OCI-LY3 (cell line): ENCODE measurements at regions not wholly inside any gene's neighbourhood (a gene's known extent, or its start where the extent isn't known, plus 50 kb on each side); places are given as distances from the start of the nearest gene placed in this dataset.

Experiments used
- EZH2phosphoT487 ChIP-seq: fragments of 200-600 bp; shearing (Covaris generic); IDR thresholded peaks from 2 replicates; pipeline ENCODE4 v1.6.1; 2018; ENCODE audit warnings: antibody characterized with exemption, mixed run types, low read depth
- TF ChIP-seq, protein P1 (sequence below): fragments of 200-600, 300-600 bp; sonication (generic); IDR thresholded peaks from 2 replicates; pipeline ENCODE4 v1.5.1; 2014; ENCODE audit warnings: antibody characterized with exemption, low read length, low read depth

DNA sequence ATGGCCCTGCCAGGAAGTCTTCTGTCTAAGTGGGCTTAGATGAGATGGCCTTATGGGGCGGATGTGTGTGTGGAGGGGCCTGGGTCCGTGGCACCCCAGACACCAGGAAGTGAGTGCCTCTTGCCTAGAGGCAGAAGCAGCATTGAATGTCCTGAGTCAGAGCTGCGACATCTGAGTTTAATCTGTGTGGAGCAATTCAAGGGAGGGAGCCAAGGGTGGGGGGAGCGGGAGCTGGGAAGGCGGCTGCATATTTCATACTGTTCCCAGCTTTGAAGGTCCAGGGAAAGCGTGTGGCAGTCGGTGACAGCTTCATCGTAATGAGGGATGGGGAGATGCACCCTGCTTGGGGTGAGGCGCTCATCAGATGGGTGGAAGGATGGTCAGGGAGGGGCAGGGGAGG, 73.5 kb upstream of the THY1 start:
- TF ChIP-seq EZH2phosphoT487, result no peak
- TF ChIP-seq, protein P1, sequence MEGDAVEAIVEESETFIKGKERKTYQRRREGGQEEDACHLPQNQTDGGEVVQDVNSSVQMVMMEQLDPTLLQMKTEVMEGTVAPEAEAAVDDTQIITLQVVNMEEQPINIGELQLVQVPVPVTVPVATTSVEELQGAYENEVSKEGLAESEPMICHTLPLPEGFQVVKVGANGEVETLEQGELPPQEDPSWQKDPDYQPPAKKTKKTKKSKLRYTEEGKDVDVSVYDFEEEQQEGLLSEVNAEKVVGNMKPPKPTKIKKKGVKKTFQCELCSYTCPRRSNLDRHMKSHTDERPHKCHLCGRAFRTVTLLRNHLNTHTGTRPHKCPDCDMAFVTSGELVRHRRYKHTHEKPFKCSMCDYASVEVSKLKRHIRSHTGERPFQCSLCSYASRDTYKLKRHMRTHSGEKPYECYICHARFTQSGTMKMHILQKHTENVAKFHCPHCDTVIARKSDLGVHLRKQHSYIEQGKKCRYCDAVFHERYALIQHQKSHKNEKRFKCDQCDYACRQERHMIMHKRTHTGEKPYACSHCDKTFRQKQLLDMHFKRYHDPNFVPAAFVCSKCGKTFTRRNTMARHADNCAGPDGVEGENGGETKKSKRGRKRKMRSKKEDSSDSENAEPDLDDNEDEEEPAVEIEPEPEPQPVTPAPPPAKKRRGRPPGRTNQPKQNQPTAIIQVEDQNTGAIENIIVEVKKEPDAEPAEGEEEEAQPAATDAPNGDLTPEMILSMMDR, result no peak
